Kasumi-1 (cell line): ENCODE measurements at regions not wholly inside any gene's neighbourhood (a gene's known extent, or its start where the extent isn't known, plus 50 kb on each side); places are given as distances from the start of the nearest gene placed in this dataset.
A peak's percentile ranks its signal among the peaks of the same experiment; 100 is the strongest.
"Not testable (repeated sequence)": the region's sequence is repeated elsewhere in the genome, so short reads cannot be mapped to it uniquely, and the experiment has no call there.

Experiments used
- DNase-seq, 2 experiments: peaks; one replicate each; lab custom pipeline; 2025; lab: John Stamatoyannopoulos, UW

DNA sequence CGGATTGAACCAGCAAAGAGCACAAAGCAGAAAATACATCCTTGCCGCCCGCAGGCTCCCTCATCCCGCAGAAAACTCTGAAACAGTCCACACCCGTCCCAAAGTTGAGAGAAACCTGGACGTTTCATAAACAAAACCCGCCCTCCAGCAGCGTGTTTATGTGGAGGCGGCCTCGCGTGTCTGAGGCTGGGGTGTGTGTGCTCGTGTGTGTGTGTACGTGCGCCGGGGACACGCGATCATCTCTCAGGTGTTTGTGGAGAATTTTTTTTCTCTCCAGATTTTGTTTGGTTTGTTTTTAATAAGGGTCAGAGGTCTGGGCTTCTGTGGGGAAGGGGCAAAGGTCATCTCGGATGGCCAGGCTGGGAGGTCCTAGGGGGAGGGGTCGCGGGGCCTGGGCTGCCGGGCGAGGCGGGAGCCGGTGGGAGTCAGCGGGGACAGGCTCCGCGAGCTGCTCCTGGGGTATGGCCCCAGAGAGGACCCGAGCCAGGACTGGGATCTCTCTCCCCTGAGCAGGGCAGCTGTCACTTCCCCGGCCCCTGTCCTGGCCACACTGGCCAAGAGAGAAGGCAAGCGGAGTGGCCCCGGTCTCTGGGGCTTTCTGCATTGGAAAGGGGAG lies 206.4 kb downstream of the C9orf50 start:
- peak; percentile 9 to 21 for DNase-seq

DNA sequence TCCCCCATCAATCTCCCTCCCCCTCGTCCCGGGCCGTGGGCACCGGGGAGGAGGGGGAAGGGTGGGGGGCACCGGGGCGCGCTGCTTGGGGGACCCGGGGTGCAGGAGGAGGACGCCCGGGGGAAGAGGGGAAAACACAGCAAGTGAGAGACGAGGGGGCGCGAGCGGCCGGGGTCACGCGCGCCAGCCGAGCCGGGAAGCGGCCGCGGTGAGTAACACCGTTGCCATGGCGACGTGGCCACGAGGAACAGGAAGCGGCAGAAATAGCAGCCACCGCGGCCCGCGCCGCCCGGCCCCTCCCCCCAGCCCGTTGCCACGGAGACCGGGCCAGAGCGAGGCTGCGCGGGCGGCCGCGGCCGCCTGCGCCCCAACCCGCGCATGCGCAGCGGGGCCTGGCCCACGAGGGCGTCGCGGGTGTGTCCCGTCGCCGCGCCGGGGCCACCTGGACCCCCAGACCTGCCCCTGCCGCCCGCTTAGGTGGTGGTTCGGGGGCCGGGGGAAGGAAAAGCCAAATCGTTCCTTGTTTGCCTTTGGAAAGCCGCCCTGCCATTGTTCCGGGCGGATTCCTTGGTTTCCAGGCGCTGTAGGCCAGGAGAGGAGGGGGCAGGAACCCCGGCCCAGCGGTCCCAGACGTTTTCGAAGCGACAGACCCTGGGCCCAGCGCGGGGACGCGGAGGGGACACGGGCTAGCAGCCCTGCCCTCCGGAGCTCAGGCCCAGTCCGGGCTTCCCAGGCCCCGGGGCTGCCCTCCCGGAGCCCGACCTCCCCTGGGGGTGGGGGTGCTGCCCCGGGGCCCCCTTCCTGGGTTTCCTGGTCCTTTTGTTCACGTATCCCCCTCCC lies 207.1 kb downstream of the C9orf50 start:
- peak; percentile 90 to 93 for DNase-seq

- peak; percentile 48 to 55 for DNase-seq
Observed at GRCh38 chr9:129412814-129413536, 207.9 kb downstream of the C9orf50 start.

- not testable (repeated sequence) for DNase-seq
Observed at GRCh38 chr9:129412176-129412813, 208.6 kb downstream of the C9orf50 start.

- DNase-seq = no peak
Observed at GRCh38 chr9:129411501-129412175, 209.3 kb downstream of the C9orf50 start.

- no peak for DNase-seq
Observed at GRCh38 chr9:129410226-129410625, 210.7 kb downstream of the C9orf50 start.

GRCh38 chr9:129408535-129409215 lies 212.2 kb downstream of the C9orf50 start:
- no peak for DNase-seq

DNA sequence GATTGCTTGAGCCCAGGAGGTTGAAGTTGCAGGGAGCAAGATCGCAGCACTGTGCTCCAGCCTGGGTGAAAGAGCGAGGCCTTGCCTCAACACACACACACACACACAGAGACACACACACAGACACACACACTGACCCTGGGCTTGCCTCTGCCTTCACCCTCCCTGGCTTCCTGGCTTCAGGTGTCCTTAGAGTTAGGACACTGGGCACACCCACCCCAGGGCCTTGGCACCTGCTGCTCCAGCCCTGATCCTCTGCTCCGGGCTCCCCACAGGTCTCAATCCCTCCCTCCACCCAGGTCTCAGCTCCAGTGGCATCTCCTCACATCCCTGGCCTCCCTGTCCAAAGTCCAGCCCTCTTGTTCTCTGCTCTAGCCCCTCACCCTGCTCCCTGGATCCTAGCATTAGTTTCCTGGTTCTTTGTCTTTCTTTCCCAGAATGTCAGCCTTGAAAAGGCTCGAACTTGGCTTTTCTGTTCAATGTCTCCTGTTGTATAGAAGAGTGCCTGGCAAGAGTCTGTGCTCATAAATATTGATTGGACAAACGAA lies 212.9 kb downstream of the C9orf50 start:
- no peak for DNase-seq

GRCh38 chr9:129406278-129407225 lies 214.3 kb downstream of the C9orf50 start:
- peak; percentile 54 to 64 for DNase-seq

- no peak for DNase-seq
Observed at GRCh38 chr9:129405827-129406213, 215.1 kb downstream of the C9orf50 start.

DNA sequence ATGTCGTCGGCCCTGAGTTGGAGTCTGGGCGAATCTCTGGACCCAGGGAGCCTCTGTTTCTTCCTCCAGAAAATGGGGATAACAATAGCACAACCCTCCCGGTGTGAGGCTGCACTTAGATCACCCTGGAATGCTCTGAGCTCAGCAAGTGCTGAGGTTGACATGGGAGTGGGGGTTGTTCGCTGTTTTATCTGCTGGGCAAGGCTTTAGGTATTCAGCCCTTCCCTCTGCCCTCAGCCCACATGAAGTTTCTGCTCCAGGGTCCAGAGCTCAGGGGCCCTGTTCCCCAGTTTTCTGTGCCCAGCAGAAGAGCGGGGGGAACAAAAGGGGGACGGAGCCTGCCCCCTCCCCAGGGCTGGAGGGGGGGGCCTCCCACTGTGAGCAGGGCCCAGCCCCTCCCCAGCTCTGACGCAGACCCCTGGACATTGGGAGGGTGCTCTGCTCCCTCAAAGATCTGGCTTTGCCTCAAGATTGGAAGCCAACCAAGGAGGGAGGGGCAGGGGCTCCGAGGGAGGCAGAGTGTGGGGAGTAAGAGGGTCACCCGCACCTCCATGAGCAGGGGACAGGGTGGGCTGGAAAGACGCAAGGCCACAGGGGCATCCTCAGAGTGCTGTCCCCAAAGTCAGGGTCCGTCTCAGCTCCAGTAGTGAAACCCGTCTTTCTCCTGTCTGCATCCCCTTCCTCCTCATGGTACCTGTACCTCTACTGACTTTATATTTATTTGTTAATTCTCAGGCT lies 215.6 kb downstream of the C9orf50 start:
- DNase-seq = no peak

- no peak for DNase-seq
Observed at GRCh38 chr9:129404621-129405020, 216.3 kb downstream of the C9orf50 start.

GRCh38 chr9:129403779-129404620 lies 216.9 kb downstream of the C9orf50 start:
- no peak for DNase-seq

GRCh38 chr9:129402931-129403778 lies 217.7 kb downstream of the C9orf50 start:
- DNase-seq = no peak

GRCh38 chr9:129402371-129402739 lies 218.5 kb downstream of the C9orf50 start:
- DNase-seq = no peak

GRCh38 chr9:129401623-129402370 lies 219.1 kb downstream of the C9orf50 start:
- peak; percentile 76 to 84 for DNase-seq
